GM12874 (cell line): ENCODE measurements at regions not wholly inside any gene's neighbourhood (a gene's known extent, or its start where the extent isn't known, plus 50 kb on each side); places are given as distances from the start of the nearest gene placed in this dataset.

ENCODE experiments used
- TF ChIP-seq, protein P1 (sequence below): IDR thresholded peaks from 2 replicates; pipeline ENCODE4 v1.5.1; 2011; ENCODE audit warnings: low read depth, mild to moderate bottlenecking, control low read depth, low read length, moderate library complexity; ENCODE audit not compliant: insufficient read depth

DNA sequence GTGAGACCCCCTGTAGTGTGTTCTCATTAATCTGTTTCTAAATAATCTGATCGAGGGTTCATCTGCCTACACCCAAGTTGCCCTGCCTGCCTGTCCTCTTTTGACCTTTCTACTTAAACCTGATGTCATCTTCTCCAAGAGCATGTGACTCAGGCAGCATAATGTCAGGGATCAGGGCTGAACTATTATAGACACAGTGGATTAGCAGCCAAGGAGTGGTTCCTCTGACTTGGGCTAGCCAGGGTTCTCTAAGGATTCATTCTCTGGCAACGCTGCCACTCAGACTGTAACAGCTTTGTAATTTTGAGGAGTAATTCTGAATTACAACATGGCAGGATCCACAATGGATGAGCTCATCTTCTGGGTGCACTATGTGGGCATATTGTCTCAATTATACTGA is 124.0 kb downstream of the MDH1 start:
- TF ChIP-seq, protein P1, sequence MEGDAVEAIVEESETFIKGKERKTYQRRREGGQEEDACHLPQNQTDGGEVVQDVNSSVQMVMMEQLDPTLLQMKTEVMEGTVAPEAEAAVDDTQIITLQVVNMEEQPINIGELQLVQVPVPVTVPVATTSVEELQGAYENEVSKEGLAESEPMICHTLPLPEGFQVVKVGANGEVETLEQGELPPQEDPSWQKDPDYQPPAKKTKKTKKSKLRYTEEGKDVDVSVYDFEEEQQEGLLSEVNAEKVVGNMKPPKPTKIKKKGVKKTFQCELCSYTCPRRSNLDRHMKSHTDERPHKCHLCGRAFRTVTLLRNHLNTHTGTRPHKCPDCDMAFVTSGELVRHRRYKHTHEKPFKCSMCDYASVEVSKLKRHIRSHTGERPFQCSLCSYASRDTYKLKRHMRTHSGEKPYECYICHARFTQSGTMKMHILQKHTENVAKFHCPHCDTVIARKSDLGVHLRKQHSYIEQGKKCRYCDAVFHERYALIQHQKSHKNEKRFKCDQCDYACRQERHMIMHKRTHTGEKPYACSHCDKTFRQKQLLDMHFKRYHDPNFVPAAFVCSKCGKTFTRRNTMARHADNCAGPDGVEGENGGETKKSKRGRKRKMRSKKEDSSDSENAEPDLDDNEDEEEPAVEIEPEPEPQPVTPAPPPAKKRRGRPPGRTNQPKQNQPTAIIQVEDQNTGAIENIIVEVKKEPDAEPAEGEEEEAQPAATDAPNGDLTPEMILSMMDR: no peak

DNA sequence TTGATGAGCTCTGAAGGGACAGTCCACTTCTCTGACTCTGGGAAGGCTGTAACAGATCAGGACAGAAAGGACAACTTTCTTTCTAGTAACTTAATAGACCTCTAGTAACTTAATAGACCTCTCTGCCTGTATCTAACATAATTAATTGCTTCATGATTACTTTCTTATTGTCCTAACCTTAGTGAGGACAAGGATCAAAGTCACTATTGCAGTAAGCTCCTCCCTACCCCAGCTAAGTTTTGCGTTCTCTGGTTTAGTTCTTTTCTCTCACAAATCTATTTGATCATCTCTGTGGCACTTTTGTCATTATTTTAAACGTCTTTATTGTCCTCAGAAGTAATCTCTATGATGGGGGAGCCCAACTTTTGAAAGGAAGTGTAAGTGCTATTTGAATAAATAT is 125.5 kb upstream of the UGP2 start:
- TF ChIP-seq, protein P1: no peak

DNA sequence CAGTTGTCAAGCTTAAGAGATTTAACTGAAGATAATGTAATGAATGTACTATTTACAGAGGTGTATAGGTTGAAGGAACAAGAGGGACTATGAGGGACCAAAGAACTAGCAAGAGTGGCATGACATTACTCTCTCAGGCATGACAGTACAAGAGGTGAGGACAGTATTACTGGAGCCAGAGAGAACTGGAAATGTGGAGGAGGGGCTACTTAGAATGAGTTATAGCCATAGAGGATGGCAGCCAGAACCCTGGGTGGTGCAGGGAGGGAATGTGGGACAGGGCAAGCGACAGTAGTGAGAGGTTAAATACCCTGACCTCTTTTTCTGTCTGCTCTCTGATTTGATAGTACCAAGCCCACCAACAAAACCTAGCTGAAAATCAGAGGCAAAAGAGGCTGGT is 122.6 kb upstream of the UGP2 start:
- TF ChIP-seq, protein P1: no peak

DNA sequence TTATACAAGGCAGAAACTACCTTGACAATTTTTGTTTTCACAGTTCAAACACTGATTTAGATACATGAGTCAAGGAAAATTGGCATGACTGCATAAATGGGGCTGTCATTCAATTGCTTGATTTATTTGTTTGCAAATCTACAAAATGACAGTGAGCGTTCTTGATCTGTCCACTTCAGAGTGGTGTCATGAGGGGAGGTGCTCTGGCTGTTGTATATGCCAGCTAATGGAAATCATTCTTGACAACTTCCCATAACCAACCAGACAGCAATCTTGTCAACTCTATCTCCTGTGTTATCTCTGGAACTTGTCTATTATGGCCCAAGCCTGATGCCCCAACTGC is 120.6 kb upstream of the UGP2 start:
- TF ChIP-seq, protein P1: no peak

DNA sequence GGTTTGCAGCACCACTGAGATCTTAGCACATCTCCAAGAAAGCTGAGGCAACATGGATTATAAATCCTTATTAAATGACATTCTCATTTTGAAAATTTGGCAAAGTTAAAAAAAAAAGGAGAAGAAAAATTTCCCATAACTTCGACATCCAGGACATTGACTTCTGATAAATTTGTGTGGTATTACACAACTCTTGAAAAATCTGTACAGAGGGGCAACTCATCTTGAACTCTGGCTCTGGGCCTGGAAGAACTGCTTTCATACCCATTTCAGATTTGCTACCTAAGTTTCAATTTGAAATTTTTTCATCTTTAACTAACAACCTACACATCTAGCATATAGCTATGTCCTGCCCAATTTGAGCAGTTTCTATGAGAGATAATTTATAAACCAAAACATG is 118.0 kb upstream of the UGP2 start:
- TF ChIP-seq, protein P1: no peak

DNA sequence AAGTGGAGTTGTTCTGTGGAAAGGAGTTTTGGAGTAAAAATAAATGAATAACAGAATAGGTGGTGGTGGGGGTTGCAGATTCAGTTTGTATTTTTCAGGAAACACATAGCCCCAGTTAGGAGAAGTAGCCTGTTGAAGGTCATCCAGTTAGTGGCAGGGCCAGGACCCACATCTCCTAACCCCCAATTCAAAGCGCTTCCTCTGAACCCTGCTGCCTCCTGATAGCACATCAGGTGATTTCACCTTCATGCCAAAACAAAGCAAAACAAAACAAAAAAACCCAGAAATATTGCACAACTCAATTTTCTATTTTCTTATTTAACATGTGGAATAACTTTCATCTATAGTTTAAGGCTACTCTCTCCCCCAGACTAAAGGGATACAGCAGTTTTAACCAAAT is 112.3 kb upstream of the UGP2 start:
- TF ChIP-seq, protein P1: no peak

DNA sequence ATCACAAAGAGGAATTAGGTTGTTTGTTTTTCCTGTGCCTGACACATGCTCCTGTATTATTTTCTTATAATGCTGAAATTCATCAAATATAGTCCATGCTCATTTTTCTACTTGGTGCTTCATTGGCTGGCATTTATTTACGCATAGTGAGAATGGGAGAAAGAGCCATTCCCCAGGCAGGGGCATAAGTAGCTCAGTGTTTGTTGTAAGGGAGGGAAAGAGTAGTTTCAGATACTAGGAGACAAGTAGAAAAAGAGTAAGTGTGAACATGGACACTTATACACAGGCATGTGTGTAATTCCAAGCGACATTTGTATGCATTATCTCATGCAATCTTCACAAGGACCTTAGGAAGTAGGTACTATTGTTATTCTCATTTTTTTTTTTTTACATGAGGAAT is 111.9 kb upstream of the UGP2 start:
- TF ChIP-seq, protein P1: no peak

DNA sequence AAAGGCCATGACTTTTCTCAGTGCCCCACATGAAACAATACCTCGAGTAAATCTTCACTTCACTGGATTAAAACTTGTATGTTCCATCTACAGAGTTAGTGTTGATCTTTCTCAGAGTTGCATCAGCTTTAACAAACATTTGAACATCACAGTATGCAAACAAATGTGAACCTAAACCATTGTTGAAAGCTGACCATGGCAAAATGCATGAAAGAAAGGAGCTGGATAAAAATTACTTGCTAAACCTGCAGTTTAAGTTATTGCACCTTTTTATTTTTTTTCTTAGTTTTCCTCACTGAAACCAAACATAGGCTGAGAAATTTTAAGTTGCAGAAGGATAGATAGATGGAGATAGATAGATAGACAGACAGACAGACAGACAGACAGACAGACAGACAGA is 107.2 kb upstream of the UGP2 start:
- TF ChIP-seq, protein P1: no peak
